ENCODE measurements at regions not wholly inside any gene's neighbourhood (a gene's known extent, or its start where the extent isn't known, plus 50 kb on each side); places are given as distances from the start of the nearest gene placed in this dataset.

- no peak for TF ChIP-seq EZH2phosphoT487 (IDR thresholded peaks at IDR 0.05; ENCODE audit: low read depth)
- TF ChIP-seq CTCF (IDR thresholded peaks at IDR 0.05; ENCODE audit: low read depth, low read length): no peak
- Histone ChIP-seq H3K4me3 (ENCODE audit: low read length) (no peak overlapping the region), H3K36me3 (replicated peaks; ENCODE audit: low read depth, low read length) (no peaks in the 10 kb centered on the region), H4K20me1 (ENCODE audit: insufficient read depth, low read length) (no peaks in the 10 kb centered on the region), H3K9ac (ENCODE audit: low read length) (no peak overlapping the region), H3K9me3 (ENCODE audit: insufficient read depth, low read length) (no peaks in the 10 kb centered on the region), H3K27me3 (ENCODE audit: low read depth, low read length) (no peaks in the 10 kb centered on the region), H3K4me2 (ENCODE audit: low read length) (no peak overlapping the region), H3K27ac (ENCODE audit: low read length) (no peak overlapping the region), H2AFZ (ENCODE audit: low read depth, low read length) (no peak overlapping the region), H3K79me2 (ENCODE audit: low read length) (no peaks in the 10 kb centered on the region), H3K4me1 (ENCODE audit: low read length) (no peaks in the 10 kb centered on the region)
Measured at GRCh38 chr10:105702211-105702610, 1061.1 kb downstream of the SORCS3 start.

- no peak overlapping the region for H2AFZ ChIP-seq (ENCODE audit: low read depth, low read length)
- TF ChIP-seq CTCF (IDR thresholded peaks at IDR 0.05; ENCODE audit: low read depth, low read length) (no peak), EZH2phosphoT487 (IDR thresholded peaks at IDR 0.05; ENCODE audit: low read depth) (no peak)
- H3K4me3 ChIP-seq (ENCODE audit: low read length): no peak overlapping the region
- no peak overlapping the region for H3K4me2 ChIP-seq (ENCODE audit: low read length)
- H3K27me3 ChIP-seq (ENCODE audit: low read depth, low read length): no peaks in the 10 kb centered on the region
- no peak overlapping the region for H3K27ac ChIP-seq (ENCODE audit: low read length)
- H3K9me3 ChIP-seq (ENCODE audit: insufficient read depth, low read length): no peaks in the 10 kb centered on the region
- no peak overlapping the region for H3K9ac ChIP-seq (ENCODE audit: low read length)
- H3K36me3 ChIP-seq (replicated peaks; ENCODE audit: low read depth, low read length): no peaks in the 10 kb centered on the region
- H3K79me2 ChIP-seq (ENCODE audit: low read length): no peaks in the 10 kb centered on the region
- H3K4me1 ChIP-seq (ENCODE audit: low read length): no peaks in the 10 kb centered on the region
- H4K20me1 ChIP-seq (ENCODE audit: insufficient read depth, low read length): no peaks in the 10 kb centered on the region
Measured at GRCh38 chr10:105700218-105700617, 1059.1 kb downstream of the SORCS3 start.

- no peaks in the 10 kb centered on the region for H4K20me1 ChIP-seq (ENCODE audit: insufficient read depth, low read length)
- H3K27ac ChIP-seq (ENCODE audit: low read length): no peak overlapping the region
- no peaks in the 10 kb centered on the region for H3K9me3 ChIP-seq (ENCODE audit: insufficient read depth, low read length)
- no peaks in the 10 kb centered on the region for H3K79me2 ChIP-seq (ENCODE audit: low read length)
- no peak overlapping the region for H3K4me3 ChIP-seq (ENCODE audit: low read length)
- TF ChIP-seq EZH2phosphoT487 (IDR thresholded peaks at IDR 0.05; ENCODE audit: low read depth) (no peak), CTCF (IDR thresholded peaks at IDR 0.05; ENCODE audit: low read depth, low read length) (no peak)
- no peaks in the 10 kb centered on the region for H3K27me3 ChIP-seq (ENCODE audit: low read depth, low read length)
- no peak overlapping the region for H3K4me2 ChIP-seq (ENCODE audit: low read length)
- no peaks in the 10 kb centered on the region for H3K36me3 ChIP-seq (replicated peaks; ENCODE audit: low read depth, low read length)
- H3K9ac ChIP-seq (ENCODE audit: low read length): no peak overlapping the region
- H2AFZ ChIP-seq (ENCODE audit: low read depth, low read length): no peak overlapping the region
- H3K4me1 ChIP-seq (ENCODE audit: low read length): no peaks in the 10 kb centered on the region
Measured at GRCh38 chr10:105699504-105699903, 1058.4 kb downstream of the SORCS3 start.

- TF ChIP-seq EZH2phosphoT487 (IDR thresholded peaks at IDR 0.05; ENCODE audit: low read depth) (no peak), CTCF (IDR thresholded peaks at IDR 0.05; ENCODE audit: low read depth, low read length) (no peak)
- Histone ChIP-seq H4K20me1 (ENCODE audit: insufficient read depth, low read length) (no peaks in the 10 kb centered on the region), H3K9me3 (ENCODE audit: insufficient read depth, low read length) (no peaks in the 10 kb centered on the region), H2AFZ (ENCODE audit: low read depth, low read length) (no peak overlapping the region), H3K36me3 (replicated peaks; ENCODE audit: low read depth, low read length) (no peaks in the 10 kb centered on the region), H3K9ac (ENCODE audit: low read length) (no peak overlapping the region), H3K27ac (ENCODE audit: low read length) (no peak overlapping the region), H3K27me3 (ENCODE audit: low read depth, low read length) (no peaks in the 10 kb centered on the region), H3K4me2 (ENCODE audit: low read length) (no peak overlapping the region), H3K79me2 (ENCODE audit: low read length) (no peaks in the 10 kb centered on the region), H3K4me3 (ENCODE audit: low read length) (no peak overlapping the region), H3K4me1 (ENCODE audit: low read length) (no peaks in the 10 kb centered on the region)
Measured at GRCh38 chr10:105698592-105698991, 1057.5 kb downstream of the SORCS3 start.

All from OCI-LY3 (cell line).